SK-N-SH (cell line): ENCODE measurements at regions not wholly inside any gene's neighbourhood (a gene's known extent, or its start where the extent isn't known, plus 50 kb on each side); places are given as distances from the start of the nearest gene placed in this dataset.

Source experiments
- CTCF ChIA-PET: fragments of 300-600, 350-600 bp; formaldehyde crosslinking; extraction: SDS; loops from one replicate; lab custom pipeline; 2021; lab: Yijun Ruan, JAX
- POLR2A ChIA-PET: fragments of 350-600 bp; sonication (Branson Sonifier 250); formaldehyde crosslinking; extraction: SDS; loops from one replicate; lab custom pipeline; 2020; ENCODE audit warnings: antibody characterized with exemption, inconsistent platforms; lab: Yijun Ruan, JAX
- DNase-seq: peaks from one replicate; pipeline ENCODE4 v3.0.0; 2012
- H2AFZ ChIP-seq: fragments of 200-600 bp; sonication (generic); 2 replicates; pipeline ENCODE4 v1.8.1; 2016; ENCODE audit warnings: antibody characterized with exemption, mild to moderate bottlenecking, low read depth
- H3F3A ChIP-seq: fragments of 200-600 bp; sonication (generic); replicated peaks from 2 replicates; pipeline ENCODE3; 2016; ENCODE audit warnings: antibody characterized with exemption, mild to moderate bottlenecking; ENCODE audit not compliant: insufficient read depth
- H3K27ac ChIP-seq, 2 experiments: fragments of 200-500 bp in 1 of 2; fragments of 200-600 bp in 1 of 2; sonication (Bioruptor generic) in 1 of 2; sonication (generic), shearing (Covaris generic) in 1 of 2; 2 replicates each; pipeline versions ENCODE4 v1.5.1 to v1.6.1; 2014 to 2016; ENCODE audit warnings: low read depth in 2 of 2, inconsistent platforms in 1 of 2, low read length in 1 of 2, mild to moderate bottlenecking in 1 of 2, mixed read lengths in 1 of 2
- H3K27me3 ChIP-seq: fragments of 200-600 bp; sonication (generic), shearing (Covaris generic); 2 replicates; pipeline ENCODE4 v1.6.1; 2016; ENCODE audit warnings: mixed run types; ENCODE audit not compliant: insufficient read depth
- H3K36me3 ChIP-seq, 2 experiments: fragments of 200-500 bp in 1 of 2; fragments of 200-600 bp in 1 of 2; sonication (Bioruptor generic) in 1 of 2; sonication (generic) in 1 of 2; replicated peaks in 1 of 2; 2 replicates each; pipeline versions ENCODE3 to v1.5.1; 2014 to 2016; ENCODE audit warnings: low read length in 1 of 2, mild to moderate bottlenecking in 1 of 2; ENCODE audit not compliant: insufficient read depth in 2 of 2, control insufficient read depth in 1 of 2
- H3K4me1 ChIP-seq, 2 experiments: fragments of 200-500 bp in 1 of 2; fragments of 200-600 bp in 1 of 2; sonication (Bioruptor generic) in 1 of 2; sonication (generic), shearing (Covaris generic) in 1 of 2; 2 replicates each; pipeline versions ENCODE4 v1.5.1 to v1.6.1; 2014 to 2016; ENCODE audit warnings: low read depth in 1 of 2, low read length in 1 of 2, mixed run types in 1 of 2; ENCODE audit not compliant: insufficient read depth in 2 of 2, control insufficient read depth in 1 of 2
- H3K4me2 ChIP-seq: fragments of 200-600 bp; sonication (generic), shearing (Covaris generic); 2 replicates; pipeline ENCODE4 v1.6.1; 2017; ENCODE audit warnings: mixed run types
- H3K4me3 ChIP-seq, 2 experiments: fragments of 200-500 bp in 1 of 2; fragments of 200-600 bp in 1 of 2; sonication (Bioruptor generic) in 1 of 2; sonication (generic), shearing (Covaris generic) in 1 of 2; 2 replicates each; pipeline versions ENCODE4 v1.5.1 to v1.8.1; 2014 to 2016; ENCODE audit warnings: low read depth in 2 of 2, inconsistent platforms in 1 of 2, low read length in 1 of 2, mild to moderate bottlenecking in 1 of 2, mixed read lengths in 1 of 2, moderate library complexity in 1 of 2
- H3K79me2 ChIP-seq: fragments of 200-600 bp; sonication (generic); 2 replicates; pipeline ENCODE4 v1.8.1; 2017; ENCODE audit warnings: mild to moderate bottlenecking; ENCODE audit not compliant: insufficient read depth
- H3K9ac ChIP-seq: fragments of 200-600 bp; sonication (generic); 2 replicates; pipeline ENCODE4 v1.6.1; 2017; ENCODE audit warnings: mixed run types
- H3K9me2 ChIP-seq: fragments of 200-600 bp; sonication (generic); 2 replicates; pipeline ENCODE4 v1.6.1; 2017; ENCODE audit warnings: mixed run types
- H3K9me3 ChIP-seq: fragments of 200-600 bp; sonication (generic); 2 replicates; pipeline ENCODE4 v1.6.1; 2017; ENCODE audit warnings: mixed run types, mild to moderate bottlenecking, moderate library complexity
- H4K20me1 ChIP-seq: fragments of 200-600 bp; sonication (generic); 2 replicates; pipeline ENCODE4 v1.6.1; 2017; ENCODE audit warnings: mild to moderate bottlenecking, mixed run types; ENCODE audit not compliant: insufficient read depth
- CHD2 ChIP-seq: fragments of 150-350 bp; IDR thresholded peaks from 2 replicates; pipeline ENCODE4 v1.6.1; 2018; ENCODE audit warnings: low read length; ENCODE audit not compliant: partially characterized antibody
- CTCF ChIP-seq: fragments of 200-600 bp; sonication (generic); IDR thresholded peaks from 2 replicates; pipeline ENCODE4 v1.6.1; 2017; ENCODE audit warnings: antibody characterized with exemption, mild to moderate bottlenecking, moderate library complexity
- ELF1 ChIP-seq: IDR thresholded peaks from 2 replicates; pipeline ENCODE4 v1.4.0; 2012
- FOSL2 ChIP-seq: IDR thresholded peaks from 2 replicates; pipeline ENCODE4 v1.4.0; 2012; ENCODE audit warnings: low read depth, mild to moderate bottlenecking, moderate library complexity, borderline replicate concordance
- FOXM1 ChIP-seq: IDR thresholded peaks from 2 replicates; pipeline ENCODE4 v1.4.0; 2012; ENCODE audit warnings: low read depth, mild to moderate bottlenecking
- GATA2 ChIP-seq: sonication (generic); formaldehyde crosslinking; IDR thresholded peaks from 2 replicates; pipeline ENCODE4 v1.5.0; 2020; ENCODE audit warnings: mild to moderate bottlenecking, missing genetic modification reagents
- MXI1 ChIP-seq: IDR thresholded peaks from 2 replicates; pipeline ENCODE4 v1.6.1; 2012; ENCODE audit warnings: mild to moderate bottlenecking, low read depth, low read length, improper control_type of control experiment
- NRF1 ChIP-seq: IDR thresholded peaks from 2 replicates; pipeline ENCODE4 v1.6.1; 2012; ENCODE audit warnings: low read depth, mild to moderate bottlenecking, low read length
- RAD21 ChIP-seq: IDR thresholded peaks from 2 replicates; pipeline ENCODE4 v1.6.1; 2012; ENCODE audit warnings: mild to moderate bottlenecking, low read length
- RCOR1 ChIP-seq: fragments of 150-350 bp; IDR thresholded peaks from 2 replicates; pipeline ENCODE4 v1.6.1; 2017; ENCODE audit warnings: antibody characterized with exemption, low read length
- REST ChIP-seq: IDR thresholded peaks from 2 replicates; pipeline ENCODE4 v1.6.1; 2012; ENCODE audit warnings: mild to moderate bottlenecking, low read depth, low read length, moderate library complexity
- RFX5 ChIP-seq: IDR thresholded peaks from 2 replicates; pipeline ENCODE4 v1.6.1; 2012; ENCODE audit warnings: mild to moderate bottlenecking, improper control_type of control experiment, low read length
- RXRA ChIP-seq: IDR thresholded peaks from 2 replicates; pipeline ENCODE4 v1.4.0; 2012; ENCODE audit warnings: low read depth, mild to moderate bottlenecking, borderline replicate concordance
- SMC3 ChIP-seq: IDR thresholded peaks from 2 replicates; pipeline ENCODE4 v1.6.1; 2012; ENCODE audit warnings: low read depth, low read length, improper control_type of control experiment
- TAF1 ChIP-seq: IDR thresholded peaks from 2 replicates; pipeline ENCODE4 v1.6.1; 2012; ENCODE audit warnings: low read depth, mild to moderate bottlenecking, low read length, moderate library complexity, borderline replicate concordance
- TEAD4 ChIP-seq: IDR thresholded peaks from 2 replicates; pipeline ENCODE4 v1.4.0; 2012; ENCODE audit warnings: mild to moderate bottlenecking, borderline replicate concordance; ENCODE audit not compliant: insufficient read depth
- YY1 ChIP-seq: IDR thresholded peaks from 2 replicates; pipeline ENCODE4 v1.4.0; 2012; ENCODE audit warnings: low read depth, mild to moderate bottlenecking
- WGBS: methylation state at CpG from one replicate; pipeline ENCODE4 v1.1.6; 2017; ENCODE audit warnings: low lambda C conversion rate; 5-methylcytosine and 5-hydroxymethylcytosine counted together
- TF ChIP-seq, protein P1 (sequence below): IDR thresholded peaks from 2 replicates; pipeline ENCODE4 v1.4.0; 2012; ENCODE audit warnings: low read depth
- TF ChIP-seq, protein P2 (sequence below): IDR thresholded peaks from 2 replicates; pipeline ENCODE4 v1.4.0; 2012; ENCODE audit warnings: low read depth, borderline replicate concordance

DNA sequence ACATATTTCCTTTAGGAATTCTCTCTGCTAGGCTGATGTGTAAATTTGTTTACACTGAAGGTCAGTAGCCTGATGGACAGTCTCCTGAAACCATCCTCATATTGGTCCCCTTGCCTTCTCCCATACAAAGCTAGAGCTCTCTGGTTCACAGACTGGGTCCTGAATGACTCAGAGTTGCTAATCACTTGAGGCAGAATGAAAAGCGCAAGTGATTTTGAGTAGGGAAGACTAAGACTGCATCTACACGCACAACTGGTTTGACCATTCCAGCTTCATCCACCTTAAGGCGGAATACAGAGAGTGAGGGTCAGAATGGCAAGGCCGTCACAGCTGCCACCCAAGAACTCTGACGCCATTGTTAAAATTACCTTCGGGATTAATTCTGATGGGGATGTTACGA, 70.2 kb upstream of the KIF26B start (continued):
- TF ChIP-seq REST (no peak), NRF1 (no peak), TEAD4 (no peak), TAF1 (no peak), MXI1 (no peak), RFX5 (no peak)
- TF ChIP-seq, all 33 proteins: peak for 0

DNA sequence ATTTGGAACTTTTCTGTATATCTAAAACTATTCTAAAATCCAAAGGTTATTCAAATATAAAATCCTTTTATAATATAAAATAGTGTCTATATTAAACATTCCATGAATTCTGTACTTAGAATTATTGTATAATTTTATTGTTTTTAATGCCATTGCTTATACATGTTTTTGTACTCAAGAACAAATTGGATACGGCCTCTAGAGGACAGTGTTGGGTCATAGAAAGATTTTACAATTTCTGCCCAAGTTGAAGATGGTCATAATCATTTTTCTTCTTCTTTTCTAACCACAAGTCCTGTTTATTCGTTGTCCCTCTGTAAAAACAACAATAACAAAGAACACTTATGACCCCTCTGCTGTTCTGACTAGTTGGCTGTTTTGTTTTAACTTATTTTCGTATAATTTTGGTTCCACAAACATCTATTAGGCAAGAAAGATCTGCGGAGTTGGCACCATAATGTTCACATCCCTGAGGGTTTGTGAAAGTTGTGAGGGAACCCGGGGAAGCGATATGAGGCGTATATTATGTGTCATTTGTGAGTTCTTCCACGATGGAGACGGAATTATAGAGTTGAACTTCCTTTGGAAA, 75.7 kb upstream of the KIF26B start:
- H3K4me1 ChIP-seq: peaks cover 4 to 8% of the 10 kb centered on the region in 2 experiments; a peak in 3 of 4 replicates
- DNase-seq: peak; percentile 34
- no peaks in the 10 kb centered on the region for H3F3A ChIP-seq
- H2AFZ ChIP-seq: no peak overlapping the region
- no peaks in the 10 kb centered on the region for H3K27me3 ChIP-seq
- no peaks in the 10 kb centered on the region for H3K36me3 ChIP-seq
- no peak overlapping the region for H3K27ac ChIP-seq
- WGBS: 52% methylated on average over 9 of the region's 9 CpGs
- no peaks in the 10 kb centered on the region for H3K9me3 ChIP-seq
- H3K4me3 ChIP-seq: no peak overlapping the region
- TF ChIP-seq RCOR1: no peak
- TF ChIP-seq SMC3: peak; percentile 47; the same call in 1 of the 2 replicates
- TF ChIP-seq RXRA: no peak
- TF ChIP-seq ELF1: no peak
- no peak for TF ChIP-seq GATA2 (CRISPR knock-in tag)
- TF ChIP-seq CHD2: no peak
- peak; percentile 89 for TF ChIP-seq CTCF
- TF ChIP-seq TAF1: no peak
- TF ChIP-seq RAD21: peak; percentile 82
- TF ChIP-seq, protein P1, sequence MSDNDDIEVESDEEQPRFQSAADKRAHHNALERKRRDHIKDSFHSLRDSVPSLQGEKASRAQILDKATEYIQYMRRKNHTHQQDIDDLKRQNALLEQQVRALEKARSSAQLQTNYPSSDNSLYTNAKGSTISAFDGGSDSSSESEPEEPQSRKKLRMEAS: no peak
- no peak for TF ChIP-seq FOXM1
- TF ChIP-seq RFX5: no peak
- no peak for TF ChIP-seq YY1
- no peak for TF ChIP-seq FOSL2
- TF ChIP-seq, protein P2, sequence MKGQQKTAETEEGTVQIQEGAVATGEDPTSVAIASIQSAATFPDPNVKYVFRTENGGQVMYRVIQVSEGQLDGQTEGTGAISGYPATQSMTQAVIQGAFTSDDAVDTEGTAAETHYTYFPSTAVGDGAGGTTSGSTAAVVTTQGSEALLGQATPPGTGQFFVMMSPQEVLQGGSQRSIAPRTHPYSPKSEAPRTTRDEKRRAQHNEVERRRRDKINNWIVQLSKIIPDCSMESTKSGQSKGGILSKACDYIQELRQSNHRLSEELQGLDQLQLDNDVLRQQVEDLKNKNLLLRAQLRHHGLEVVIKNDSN: no peak
- TF ChIP-seq, all 33 proteins: peak for 3
- POLR2A ChIA-PET: no interaction called here
- Histone ChIP-seq H3K79me2 (no peaks in the 10 kb centered on the region), H3K4me2 (no peak overlapping the region), H4K20me1 (no peaks in the 10 kb centered on the region), H3K9me2 (no peaks in the 10 kb centered on the region), H3K9ac (no peak overlapping the region)
- CTCF ChIA-PET: interaction anchor here (0.6 to 1.5 kb wide), 4 partner anchors 14 to 717 kb away, joined by 3 to 6 read pairs (median 3); no protein-coding TSS in a partner anchor
